ENCODE measurements at regions not wholly inside any gene's neighbourhood (a gene's known extent, or its start where the extent isn't known, plus 50 kb on each side); places are given as distances from the start of the nearest gene placed in this dataset.

GRCh38 chr9:109830545-109830944, 50.5 kb downstream of the PALM2AKAP2 start:
- no peak for DNase-seq

- DNase-seq, result no peak
Measured at GRCh38 chr9:109831998-109832658, 52.1 kb downstream of the PALM2AKAP2 start.

- DNase-seq, result no peak
Measured at GRCh38 chr9:109834855-109835254, 54.9 kb downstream of the PALM2AKAP2 start.

- DNase-seq, result no peak
Measured at GRCh38 chr9:109843641-109844040, 63.6 kb downstream of the PALM2AKAP2 start.

- no peak for DNase-seq
Measured at GRCh38 chr9:109845226-109845625, 65.2 kb downstream of the PALM2AKAP2 start.

GRCh38 chr9:109846776-109847175, 66.8 kb downstream of the PALM2AKAP2 start:
- DNase-seq, result no peak

- no peak for DNase-seq
Measured at GRCh38 chr9:109852556-109852955, 72.6 kb downstream of the PALM2AKAP2 start.

- no peak for DNase-seq
Measured at GRCh38 chr9:109855540-109855939, 75.5 kb downstream of the PALM2AKAP2 start.

GRCh38 chr9:109856785-109857184, 76.8 kb downstream of the PALM2AKAP2 start:
- DNase-seq, result no peak

GRCh38 chr9:109857336-109857735, 77.3 kb downstream of the PALM2AKAP2 start:
- DNase-seq, result no peak

- peak in 2 of 3 donors; percentile 30 to 40 for DNase-seq
Measured at GRCh38 chr9:109859447-109859846, 79.4 kb downstream of the PALM2AKAP2 start.

GRCh38 chr9:109860521-109860920, 80.5 kb downstream of the PALM2AKAP2 start:
- DNase-seq, result no peak

- DNase-seq, result no peak
Measured at GRCh38 chr9:109861499-109861898, 81.5 kb downstream of the PALM2AKAP2 start.

- no peak for DNase-seq
Measured at GRCh38 chr9:109861918-109862317, 81.9 kb downstream of the PALM2AKAP2 start.

GRCh38 chr9:109862452-109862851, 82.5 kb downstream of the PALM2AKAP2 start:
- DNase-seq, result no peak

- no peak for DNase-seq
Measured at GRCh38 chr9:109863961-109864360, 84.0 kb downstream of the PALM2AKAP2 start.

- no peak for DNase-seq
Measured at GRCh38 chr9:109865521-109865920, 85.5 kb downstream of the PALM2AKAP2 start.

GRCh38 chr9:109868207-109868606, 88.2 kb downstream of the PALM2AKAP2 start:
- DNase-seq, result no peak

- no peak for DNase-seq
Measured at GRCh38 chr9:109868722-109869121, 88.7 kb downstream of the PALM2AKAP2 start.

GRCh38 chr9:109870365-109870764, 90.4 kb downstream of the PALM2AKAP2 start:
- no peak for DNase-seq

- DNase-seq, result peak in 1 of 3 donors; percentile 43
Measured at GRCh38 chr9:109872901-109873300, 92.9 kb downstream of the PALM2AKAP2 start.

- no peak for DNase-seq
Measured at GRCh38 chr9:109875495-109876129, 95.6 kb downstream of the PALM2AKAP2 start.

GRCh38 chr9:109880276-109881169, 100.5 kb downstream of the PALM2AKAP2 start:
- peak; percentile 45 to 58 (median 53) for DNase-seq

GRCh38 chr9:109883623-109884022, 103.6 kb downstream of the PALM2AKAP2 start:
- no peak for DNase-seq

Data from suppressor macrophage treated with lipopolysaccharide for 1 hour (primary cell).